ENCODE measurements at regions not wholly inside any gene's neighbourhood (a gene's known extent, or its start where the extent isn't known, plus 50 kb on each side); places are given as distances from the start of the nearest gene placed in this dataset.

DNA sequence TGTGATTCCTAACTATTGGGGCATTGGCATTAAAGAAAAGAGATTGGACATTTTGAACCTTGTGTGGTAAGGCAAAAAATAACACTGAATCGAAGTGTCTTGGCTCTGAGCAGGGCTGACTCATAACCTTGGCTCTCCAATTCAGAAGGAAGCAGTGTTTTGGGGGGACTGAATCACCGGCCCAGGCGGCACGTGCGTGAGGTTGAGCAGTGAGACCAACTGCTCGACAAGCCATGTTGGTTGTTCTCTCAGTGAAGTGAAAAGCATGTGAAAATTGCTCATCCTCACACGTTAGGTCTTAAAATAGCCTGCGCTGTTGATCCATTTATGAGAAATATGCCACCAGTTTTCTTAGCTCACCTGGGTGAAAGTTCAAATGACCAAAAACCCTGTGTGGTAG is 137.8 kb upstream of the SPACA1 start:
- Histone ChIP-seq H3K4me3 (ENCODE audit: low read depth in 1 of 2, low read length in 1 of 2) (no peak overlapping the region), H3K27me3 (peaks cover 39% of the 10 kb centered on the region), H3K4me1 (ENCODE audit: control insufficient read depth in 1 of 2, insufficient read depth in 1 of 2, low read depth in 1 of 2, low read length in 1 of 2) (peaks cover 16 to 22% of the 10 kb centered on the region in 2 experiments), H3K27ac (no peak overlapping the region), H3K9me3 (no peaks in the 10 kb centered on the region), H3K36me3 (no peaks in the 10 kb centered on the region)
- no peak for TF ChIP-seq CTCF (IDR thresholded peaks at IDR 0.05)

DNA sequence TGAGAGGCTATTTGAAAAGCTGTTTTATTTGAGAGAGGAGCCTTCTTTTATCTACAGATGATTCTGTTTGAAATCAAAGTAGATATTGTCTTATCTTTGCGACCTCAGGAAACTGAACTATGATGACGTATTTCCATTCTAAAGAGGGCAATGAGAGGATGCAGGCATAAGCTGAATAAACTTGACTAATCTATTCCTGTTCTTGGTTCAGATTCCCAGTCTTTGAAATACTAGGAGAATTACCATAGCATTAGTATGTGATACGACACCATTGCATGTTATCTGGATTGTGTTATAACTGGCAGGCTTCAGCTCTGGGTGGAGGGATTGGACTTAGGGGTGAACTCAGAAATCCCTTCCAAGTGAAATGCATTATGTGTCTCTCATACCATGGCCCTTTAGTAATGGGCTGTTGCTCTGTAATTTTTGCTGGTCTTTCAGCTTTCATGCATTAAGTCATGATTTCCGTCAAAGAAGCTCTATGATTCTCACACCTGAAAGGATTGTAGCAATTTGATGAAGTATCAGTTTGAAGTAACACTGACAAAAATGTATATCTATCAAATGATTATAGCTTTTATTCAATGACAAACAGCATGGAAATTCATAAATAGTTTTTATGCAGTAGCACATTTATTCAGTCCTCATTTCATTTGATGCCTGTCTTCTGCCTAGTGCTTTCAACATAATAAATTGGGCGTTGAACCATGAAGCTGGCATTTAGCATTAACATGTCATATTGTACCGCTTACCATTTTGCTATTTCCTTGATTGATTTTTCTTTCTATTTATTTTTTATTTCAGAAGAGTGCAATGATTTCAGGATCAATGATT is 138.4 kb upstream of the SPACA1 start:
- Histone ChIP-seq H3K27ac (no peak overlapping the region), H3K4me1 (ENCODE audit: control insufficient read depth in 1 of 2, insufficient read depth in 1 of 2, low read depth in 1 of 2, low read length in 1 of 2) (peaks cover 21 to 24% of the 10 kb centered on the region in 2 experiments), H3K27me3 (peaks cover 39% of the 10 kb centered on the region), H3K4me3 (ENCODE audit: low read depth in 1 of 2, low read length in 1 of 2) (no peak overlapping the region), H3K36me3 (no peaks in the 10 kb centered on the region), H3K9me3 (no peaks in the 10 kb centered on the region)
- TF ChIP-seq CTCF (IDR thresholded peaks at IDR 0.05) = no peak

GRCh38 chr6:87907521-87907920 is 140.1 kb upstream of the SPACA1 start:
- Histone ChIP-seq H3K9me3 (no peaks in the 10 kb centered on the region), H3K4me1 (ENCODE audit: control insufficient read depth in 1 of 2, insufficient read depth in 1 of 2, low read depth in 1 of 2, low read length in 1 of 2) (peaks cover 37 to 41% of the 10 kb centered on the region in 2 experiments), H3K27me3 (peaks cover 35% of the 10 kb centered on the region), H3K4me3 (ENCODE audit: low read depth in 1 of 2, low read length in 1 of 2) (no peak overlapping the region), H3K27ac (peak overlapping the region; percentile 44), H3K36me3 (no peaks in the 10 kb centered on the region)
- no peak for TF ChIP-seq CTCF (IDR thresholded peaks at IDR 0.05)

- Histone ChIP-seq H3K36me3 (no peaks in the 10 kb centered on the region), H3K27me3 (peaks cover 15% of the 10 kb centered on the region), H3K4me3 (ENCODE audit: low read depth in 1 of 2, low read length in 1 of 2) (no peak overlapping the region), H3K4me1 (ENCODE audit: control insufficient read depth in 1 of 2, insufficient read depth in 1 of 2, low read depth in 1 of 2, low read length in 1 of 2) (peaks cover 61 to 64% of the 10 kb centered on the region in 2 experiments), H3K27ac (no peak overlapping the region), H3K9me3 (no peaks in the 10 kb centered on the region)
- no peak for TF ChIP-seq CTCF (IDR thresholded peaks at IDR 0.05)
Observed at GRCh38 chr6:87905101-87905641, 142.5 kb upstream of the SPACA1 start.

DNA sequence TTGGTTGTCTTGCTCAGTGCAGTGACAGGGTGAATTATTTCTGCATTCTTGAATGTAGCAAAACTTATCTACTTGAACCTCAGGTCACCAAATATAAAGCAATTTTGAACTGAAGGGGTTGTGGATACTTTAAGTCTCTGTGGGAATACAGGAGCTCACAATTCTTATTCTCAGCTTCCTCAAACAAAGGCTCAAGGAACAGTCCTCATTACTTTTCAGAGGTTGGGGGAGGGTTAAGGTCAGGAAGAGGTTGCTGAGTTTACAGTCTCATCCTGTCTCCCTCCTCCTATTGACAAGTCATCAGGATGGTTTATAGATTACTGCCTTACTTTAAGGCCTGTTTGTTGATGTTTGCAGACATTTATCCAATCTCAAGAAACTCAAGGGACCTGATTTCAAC is 143.6 kb upstream of the SPACA1 start:
- H3K27ac ChIP-seq = peak overlapping the region; percentile 78
- no peaks in the 10 kb centered on the region for H3K36me3 ChIP-seq
- no peak for TF ChIP-seq CTCF (IDR thresholded peaks at IDR 0.05)
- peaks cover 73 to 76% of the 10 kb centered on the region in 2 experiments for H3K4me1 ChIP-seq (ENCODE audit: control insufficient read depth in 1 of 2, insufficient read depth in 1 of 2, low read depth in 1 of 2, low read length in 1 of 2)
- no peaks in the 10 kb centered on the region for H3K9me3 ChIP-seq
- peaks cover 3% of the 10 kb centered on the region for H3K27me3 ChIP-seq
- H3K4me3 ChIP-seq (ENCODE audit: low read depth in 1 of 2, low read length in 1 of 2) = no peak overlapping the region
